HepG2 (cell line): ENCODE measurements at regions not wholly inside any gene's neighbourhood (a gene's known extent, or its start where the extent isn't known, plus 50 kb on each side); places are given as distances from the start of the nearest gene placed in this dataset.

Experiments
- ATAC-seq: fragments of 200-7000 bp; cut with Tn5 transposase; 3 replicates; pipeline ENCODE4 v1.9.1; 2020; ENCODE audit warnings: mild to moderate bottlenecking, moderate library complexity
- BruUV-seq: library from RNA; stranded (reverse); fragments of 400-500 nt; replicated peaks from 2 replicates; lab custom pipeline; 2021; lab: Mats Ljungman, UMichigan
- CTCF ChIA-PET: fragments of 300-600 bp; formaldehyde crosslinking; extraction: SDS; loops from one replicate; lab custom pipeline; 2021; ENCODE audit warnings: low total read pairs, inconsistent platforms, low intra/inter-chr PET ratio; lab: Yijun Ruan, JAX
- POLR2A ChIA-PET: fragments of 350-600 bp; sonication (Branson Sonifier 250); formaldehyde crosslinking; loops from one replicate; lab custom pipeline; 2020; ENCODE audit warnings: antibody characterized with exemption, inconsistent platforms; lab: Yijun Ruan, JAX
- DNase-seq: peaks from one replicate; pipeline ENCODE4 v3.0.0-alpha.2; 2015; ENCODE audit warnings: low spot score
- FAIRE-seq: peaks from 3 replicates; lab custom pipeline; 2011; peaks lifted over from hg19 to GRCh38; lab: Jason Lieb, UNC
- H2AFZ ChIP-seq: one replicate; pipeline ENCODE4 v1.6.1; 2011; ENCODE audit warnings: low read length, inconsistent platforms
- H3K27ac ChIP-seq: fragments of 300-600 bp; 3 replicates; pipeline ENCODE4 v1.8.0; 2011; ENCODE audit warnings: mixed run types, mild to moderate bottlenecking, mixed read lengths, low read length, inconsistent platforms; ENCODE audit not compliant: insufficient read depth; ENCODE audit errors: extremely low read length
- H3K27me3 ChIP-seq, 2 experiments: fragments of 200-600 bp in 1 of 2; 2 replicates in 1 of 2; 3 replicates in 1 of 2; pipeline versions ENCODE4 v1.6.0 to v1.8.0; 2011; ENCODE audit warnings: low read length in 2 of 2, mild to moderate bottlenecking in 2 of 2, moderate library complexity in 2 of 2, inconsistent platforms in 1 of 2; ENCODE audit not compliant: insufficient read depth in 2 of 2, control insufficient read depth in 1 of 2
- H3K36me3 ChIP-seq, 2 experiments: fragments of 200-600 bp in 1 of 2; replicated peaks in 1 of 2; 2 replicates in 1 of 2; 3 replicates in 1 of 2; pipeline versions ENCODE4 v1.5.1 to v1.8.0; 2011; ENCODE audit warnings: low read length in 2 of 2, inconsistent platforms in 1 of 2; ENCODE audit not compliant: insufficient read depth in 2 of 2, control insufficient read depth in 1 of 2
- H3K4me1 ChIP-seq: 2 replicates; pipeline ENCODE4 v1.5.1; 2012; ENCODE audit warnings: low read length, inconsistent platforms; ENCODE audit not compliant: insufficient read depth
- H3K4me2 ChIP-seq: 2 replicates; pipeline ENCODE4 v1.6.0; 2011; ENCODE audit warnings: low read depth, low read length, inconsistent platforms
- H3K4me3 ChIP-seq, 3 experiments: fragments of 200-600 bp in 1 of 3; sonication (generic), shearing (Covaris generic) in 1 of 3; replicated peaks in 1 of 3; 2 replicates each; pipeline ENCODE4 v1.5.1; 2011 to 2016; ENCODE audit warnings: low read length in 3 of 3, inconsistent platforms in 2 of 3, low read depth in 2 of 3, mild to moderate bottlenecking in 2 of 3, control low read depth in 1 of 3, mixed read lengths in 1 of 3; ENCODE audit not compliant: insufficient read depth in 1 of 3
- H3K79me2 ChIP-seq: one replicate; pipeline ENCODE4 v1.6.1; 2011; ENCODE audit warnings: low read length, inconsistent platforms; ENCODE audit not compliant: insufficient read depth
- H3K9ac ChIP-seq: 2 replicates; pipeline ENCODE4 v1.6.0; 2011; ENCODE audit warnings: mild to moderate bottlenecking, low read depth, low read length, inconsistent platforms; ENCODE audit not compliant: insufficient read depth
- H3K9me3 ChIP-seq: 2 replicates; pipeline ENCODE4 v1.5.1; 2012; ENCODE audit warnings: mild to moderate bottlenecking, low read length
- H4K20me1 ChIP-seq: 2 replicates; pipeline ENCODE4 v1.6.0; 2011; ENCODE audit warnings: inconsistent platforms, mild to moderate bottlenecking, low read length, moderate library complexity; ENCODE audit not compliant: insufficient read depth
- HNRNPK ChIP-seq: fragments of 200-400 bp; formaldehyde crosslinking; IDR thresholded peaks from 2 replicates; pipeline ENCODE4 v1.6.1; 2018; ENCODE audit warnings: low read length, low read depth, moderate library complexity, mild to moderate bottlenecking; ENCODE audit not compliant: poor library complexity, severe bottlenecking
- KLF6 ChIP-seq: IDR thresholded peaks from 2 replicates; pipeline ENCODE4 v1.8.0; 2016; ENCODE audit warnings: missing biosample characterization, missing genetic modification reagents
- MAFF ChIP-seq: IDR thresholded peaks from 2 replicates; pipeline ENCODE4 v1.6.1; 2011; ENCODE audit warnings: low read depth, low read length, improper control_type of control experiment
- MAFK ChIP-seq, 2 experiments: IDR thresholded peaks in 1 of 2; conservative IDR thresholded peaks in 1 of 2; 2 replicates each; pipeline ENCODE4 v1.6.1; 2011; ENCODE audit warnings: improper control_type of control experiment in 2 of 2, low read length in 2 of 2
- NFIB ChIP-seq: sonication (generic); formaldehyde crosslinking; IDR thresholded peaks from 2 replicates; pipeline ENCODE4 v1.9.0; 2021; ENCODE audit warnings: missing genetic modification reagents, mild to moderate bottlenecking, borderline replicate concordance
- NKX3-1 ChIP-seq: sonication (generic); formaldehyde crosslinking; IDR thresholded peaks from 2 replicates; pipeline ENCODE4 v1.5.0; 2020; ENCODE audit warnings: missing genetic modification reagents
- SALL1 ChIP-seq: sonication (generic); formaldehyde crosslinking; IDR thresholded peaks from 2 replicates; pipeline ENCODE4 v1.8.0; 2022; ENCODE audit warnings: mild to moderate bottlenecking, missing genetic modification reagents
- SP5 ChIP-seq: IDR thresholded peaks from 2 replicates; pipeline ENCODE4 v1.6.1; 2016; ENCODE audit warnings: low read depth, borderline replicate concordance
- ZNF44 ChIP-seq: sonication (generic); formaldehyde crosslinking; IDR thresholded peaks from 2 replicates; pipeline ENCODE4 v1.5.1; 2020; ENCODE audit warnings: mild to moderate bottlenecking, missing genetic modification reagents
- ZNF713 ChIP-seq: sonication (generic); formaldehyde crosslinking; IDR thresholded peaks from 2 replicates; pipeline ENCODE4 v1.4.0; 2020; ENCODE audit warnings: mild to moderate bottlenecking, missing genetic modification reagents
- ZSCAN9 ChIP-seq: IDR thresholded peaks from 2 replicates; pipeline ENCODE4 v1.6.1; 2016; ENCODE audit warnings: borderline replicate concordance
- WGBS: methylation state at CpG from one replicate; pipeline ENCODE4 v1.1.6; 2017; ENCODE audit warnings: low lambda C conversion rate; 5-methylcytosine and 5-hydroxymethylcytosine counted together
- in situ Hi-C: cut with HindIII; loops from 2 replicates; pipeline ENCODE4 v1.10.0; 2017; ENCODE audit warnings: low pct_unique_long_range_greater_than_20kb; ENCODE audit not compliant: extremely low pct_ligation_motif_present
- intact Hi-C: fragments of 100-400 bp; cut with micrococcal nuclease; formaldehyde crosslinking; loops from one replicate; pipeline ENCODE4 v1.10.0; 2022; ENCODE audit not compliant: unreplicated experiment
- TF ChIP-seq, protein P1 (sequence below): sonication (generic); formaldehyde crosslinking; conservative IDR thresholded peaks from 2 replicates; pipeline ENCODE4 v1.8.0; 2022; ENCODE audit warnings: mild to moderate bottlenecking, moderate library complexity, missing genetic modification reagents
- TF ChIP-seq, protein P2 (sequence below): sonication (generic); formaldehyde crosslinking; conservative IDR thresholded peaks from 2 replicates; pipeline ENCODE4 v1.4.0; 2020; ENCODE audit warnings: missing genetic modification reagents
- TF ChIP-seq, protein P3 (sequence below): fragments of 450-650 bp; IDR thresholded peaks from 2 replicates; pipeline ENCODE4 v1.6.1; 2016

DNA sequence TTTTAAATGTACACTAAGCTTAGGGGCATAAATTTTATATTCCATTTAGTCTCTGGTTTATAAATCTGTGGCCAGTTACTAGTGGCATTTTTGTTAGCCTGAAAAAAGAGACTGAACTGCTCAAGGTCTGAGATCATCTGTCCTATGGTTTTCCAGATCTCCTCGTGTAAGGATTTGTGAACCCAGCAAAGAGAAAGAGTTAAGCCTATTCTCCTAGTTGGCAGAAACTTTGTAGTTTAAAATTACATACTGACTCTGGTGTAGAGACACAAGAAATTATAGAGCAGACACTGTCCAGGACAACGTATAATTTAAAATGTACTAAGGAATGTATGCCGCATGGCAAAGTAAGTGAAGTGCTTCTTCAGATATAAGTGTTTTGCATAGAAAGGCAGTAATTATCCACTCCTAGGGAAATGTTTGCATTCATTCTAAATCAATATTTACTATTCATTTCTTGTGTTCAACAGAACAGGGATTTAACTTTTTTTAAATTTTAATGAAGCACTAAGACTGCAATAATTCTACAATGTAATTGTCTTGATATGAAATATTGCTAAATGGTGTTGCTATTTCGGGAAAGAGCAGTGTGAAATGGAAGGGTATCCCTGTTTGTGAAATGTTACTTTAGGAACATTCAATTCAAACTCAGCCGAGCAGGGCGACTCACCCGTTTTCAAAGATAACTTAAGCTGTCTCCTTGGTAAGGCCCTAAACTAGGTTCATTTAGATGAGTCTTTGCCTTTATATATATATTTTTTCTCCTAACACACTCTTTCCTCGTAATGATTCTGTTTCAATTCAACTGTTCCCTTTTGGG, 508.4 kb upstream of the ZEB2 start (continued):
- TF ChIP-seq SP5 (CRISPR knock-in tag) (no peak), NFIB (CRISPR knock-in tag) (no peak), ZNF713 (CRISPR knock-in tag) (no peak)
- TF ChIP-seq, protein P1, sequence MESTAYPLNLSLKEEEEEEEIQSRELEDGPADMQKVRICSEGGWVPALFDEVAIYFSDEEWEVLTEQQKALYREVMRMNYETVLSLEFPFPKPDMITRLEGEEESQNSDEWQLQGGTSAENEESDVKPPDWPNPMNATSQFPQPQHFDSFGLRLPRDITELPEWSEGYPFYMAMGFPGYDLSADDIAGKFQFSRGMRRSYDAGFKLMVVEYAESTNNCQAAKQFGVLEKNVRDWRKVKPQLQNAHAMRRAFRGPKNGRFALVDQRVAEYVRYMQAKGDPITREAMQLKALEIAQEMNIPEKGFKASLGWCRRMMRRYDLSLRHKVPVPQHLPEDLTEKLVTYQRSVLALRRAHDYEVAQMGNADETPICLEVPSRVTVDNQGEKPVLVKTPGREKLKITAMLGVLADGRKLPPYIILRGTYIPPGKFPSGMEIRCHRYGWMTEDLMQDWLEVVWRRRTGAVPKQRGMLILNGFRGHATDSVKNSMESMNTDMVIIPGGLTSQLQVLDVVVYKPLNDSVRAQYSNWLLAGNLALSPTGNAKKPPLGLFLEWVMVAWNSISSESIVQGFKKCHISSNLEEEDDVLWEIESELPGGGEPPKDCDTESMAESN (CRISPR knock-in tag), result no peak

DNA sequence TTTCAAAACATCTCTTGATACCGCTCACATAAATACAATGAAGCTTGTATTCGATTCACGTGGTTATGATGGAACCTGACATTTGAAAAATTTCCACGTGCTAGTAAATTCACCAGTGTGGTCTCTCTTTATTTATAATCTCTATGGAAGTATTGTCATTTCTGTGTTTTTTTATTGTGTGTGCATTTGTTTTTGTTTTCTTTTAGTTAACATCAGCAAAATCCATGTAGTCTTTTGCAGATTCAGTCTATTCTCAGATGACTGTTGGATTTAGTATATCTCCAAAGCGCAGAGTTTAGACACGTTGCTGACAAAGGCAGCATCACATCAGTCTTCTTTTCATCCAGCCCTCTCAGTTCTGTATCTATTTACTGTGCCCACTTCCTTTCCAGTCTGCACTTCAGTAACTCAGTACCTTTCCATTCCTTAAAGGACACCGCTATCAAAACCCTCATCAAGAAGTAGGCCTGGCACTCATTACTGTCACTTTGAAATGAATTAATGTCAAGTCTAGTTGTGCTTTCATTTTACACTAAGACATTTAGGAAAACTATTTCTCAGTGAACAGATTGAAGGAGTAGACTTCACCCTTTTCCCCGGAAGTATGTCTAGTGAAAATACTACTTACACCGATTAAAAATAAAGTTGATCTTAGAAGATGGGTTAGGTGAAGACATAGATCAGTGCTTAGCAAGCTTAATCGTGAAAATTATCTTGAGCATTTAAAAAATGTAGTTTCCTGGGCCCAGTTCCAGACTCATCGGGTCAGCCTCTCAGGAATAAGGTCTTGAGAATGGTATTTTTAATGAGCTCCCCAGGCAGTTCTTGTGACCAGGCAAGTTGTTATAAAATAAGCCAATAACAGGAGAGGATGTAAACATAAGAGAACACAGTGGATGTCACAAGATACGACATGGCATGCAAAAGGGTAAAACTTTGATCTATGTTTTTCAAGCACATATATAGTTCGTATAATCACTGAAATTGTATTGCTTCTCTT, 506.8 kb upstream of the ZEB2 start:
- no peaks in the 10 kb centered on the region for H3K4me1 ChIP-seq
- no peaks in the 10 kb centered on the region for H4K20me1 ChIP-seq
- in situ Hi-C loops (no loop called here), intact Hi-C loops (no loop called here)
- POLR2A ChIA-PET, result no interaction called here
- FAIRE-seq, result no peak
- no peak overlapping the region for H3K27ac ChIP-seq
- TF ChIP-seq, protein P2, sequence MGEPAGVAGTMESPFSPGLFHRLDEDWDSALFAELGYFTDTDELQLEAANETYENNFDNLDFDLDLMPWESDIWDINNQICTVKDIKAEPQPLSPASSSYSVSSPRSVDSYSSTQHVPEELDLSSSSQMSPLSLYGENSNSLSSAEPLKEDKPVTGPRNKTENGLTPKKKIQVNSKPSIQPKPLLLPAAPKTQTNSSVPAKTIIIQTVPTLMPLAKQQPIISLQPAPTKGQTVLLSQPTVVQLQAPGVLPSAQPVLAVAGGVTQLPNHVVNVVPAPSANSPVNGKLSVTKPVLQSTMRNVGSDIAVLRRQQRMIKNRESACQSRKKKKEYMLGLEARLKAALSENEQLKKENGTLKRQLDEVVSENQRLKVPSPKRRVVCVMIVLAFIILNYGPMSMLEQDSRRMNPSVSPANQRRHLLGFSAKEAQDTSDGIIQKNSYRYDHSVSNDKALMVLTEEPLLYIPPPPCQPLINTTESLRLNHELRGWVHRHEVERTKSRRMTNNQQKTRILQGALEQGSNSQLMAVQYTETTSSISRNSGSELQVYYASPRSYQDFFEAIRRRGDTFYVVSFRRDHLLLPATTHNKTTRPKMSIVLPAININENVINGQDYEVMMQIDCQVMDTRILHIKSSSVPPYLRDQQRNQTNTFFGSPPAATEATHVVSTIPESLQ (CRISPR knock-in tag), result no peak
- TF ChIP-seq KLF6 (CRISPR knock-in tag), result no peak
- TF ChIP-seq ZNF44 (CRISPR knock-in tag), result no peak
- no peak for TF ChIP-seq NKX3-1 (CRISPR knock-in tag)
- TF ChIP-seq, protein P3, sequence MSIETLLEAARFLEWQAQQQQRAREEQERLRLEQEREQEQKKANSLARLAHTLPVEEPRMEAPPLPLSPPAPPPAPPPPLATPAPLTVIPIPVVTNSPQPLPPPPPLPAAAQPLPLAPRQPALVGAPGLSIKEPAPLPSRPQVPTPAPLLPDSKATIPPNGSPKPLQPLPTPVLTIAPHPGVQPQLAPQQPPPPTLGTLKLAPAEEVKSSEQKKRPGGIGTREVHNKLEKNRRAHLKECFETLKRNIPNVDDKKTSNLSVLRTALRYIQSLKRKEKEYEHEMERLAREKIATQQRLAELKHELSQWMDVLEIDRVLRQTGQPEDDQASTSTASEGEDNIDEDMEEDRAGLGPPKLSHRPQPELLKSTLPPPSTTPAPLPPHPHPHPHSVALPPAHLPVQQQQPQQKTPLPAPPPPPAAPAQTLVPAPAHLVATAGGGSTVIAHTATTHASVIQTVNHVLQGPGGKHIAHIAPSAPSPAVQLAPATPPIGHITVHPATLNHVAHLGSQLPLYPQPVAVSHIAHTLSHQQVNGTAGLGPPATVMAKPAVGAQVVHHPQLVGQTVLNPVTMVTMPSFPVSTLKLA, result peak; percentile 30; the same call in 1 of the 2 replicates
- TF ChIP-seq MAFK (conservative IDR thresholded peaks at IDR 0.05 in 1 of 2, IDR thresholded peaks at IDR 0.05 in 1 of 2; ENCODE audit: low read length in 2 of 2), result peak; percentile 53 to 59
- TF ChIP-seq ZSCAN9, result no peak
- TF ChIP-seq MAFF, result peak; percentile 52; the same call in 1 of the 2 replicates
- TF ChIP-seq HNRNPK, result no peak
- no peak for TF ChIP-seq SALL1 (CRISPR knock-in tag)
- TF ChIP-seq, all 625 proteins: peak for 3
- no peaks in the 10 kb centered on the region for H3K27me3 ChIP-seq
- no TSS peak for BruUV-seq
- no peak overlapping the region for H3K9ac ChIP-seq
- H2AFZ ChIP-seq, result no peak overlapping the region
- CTCF ChIA-PET, result no interaction called here
- no peak for DNase-seq
- WGBS, result 13% methylated on average over 13 of the region's 13 CpGs
- H3K9me3 ChIP-seq, result no peaks in the 10 kb centered on the region
- H3K4me3 ChIP-seq, result no peak overlapping the region
- H3K79me2 ChIP-seq, result no peaks in the 10 kb centered on the region
- no peak overlapping the region for H3K4me2 ChIP-seq
- ATAC-seq, result no peak
- H3K36me3 ChIP-seq, result no peaks in the 10 kb centered on the region
